GM23248 (cell line): ENCODE measurements at regions not wholly inside any gene's neighbourhood (a gene's known extent, or its start where the extent isn't known, plus 50 kb on each side); places are given as distances from the start of the nearest gene placed in this dataset.

Experiments
- EZH2 ChIP-seq: fragments of 200-600 bp; sonication (generic); IDR thresholded peaks from 2 replicates; pipeline ENCODE4 v1.6.1; 2018; ENCODE audit warnings: antibody characterized with exemption, mild to moderate bottlenecking; ENCODE audit not compliant: insufficient read depth, poor library complexity, severe bottlenecking
- EZH2phosphoT487 ChIP-seq: fragments of 200-600 bp; sonication (generic); IDR thresholded peaks from 2 replicates; pipeline ENCODE4 v1.6.1; 2018; ENCODE audit warnings: antibody characterized with exemption, moderate library complexity, mild to moderate bottlenecking, low read depth; ENCODE audit not compliant: insufficient read depth

GRCh38 chr12:92593734-92594402 is 108.9 kb upstream of the PLEKHG7 start:
- TF ChIP-seq EZH2 (no peak), EZH2phosphoT487 (no peak)
